SK-N-SH (cell line): ENCODE measurements at regions not wholly inside any gene's neighbourhood (a gene's known extent, or its start where the extent isn't known, plus 50 kb on each side); places are given as distances from the start of the nearest gene placed in this dataset.
"Not testable (repeated sequence)": the region's sequence is repeated elsewhere in the genome, so short reads cannot be mapped to it uniquely, and the experiment has no call there.

Experiments
- CTCF ChIA-PET: fragments of 300-600, 350-600 bp; formaldehyde crosslinking; extraction: SDS; loops from one replicate; lab custom pipeline; 2021; lab: Yijun Ruan, JAX
- POLR2A ChIA-PET: fragments of 350-600 bp; sonication (Branson Sonifier 250); formaldehyde crosslinking; extraction: SDS; loops from one replicate; lab custom pipeline; 2020; ENCODE audit warnings: antibody characterized with exemption, inconsistent platforms; lab: Yijun Ruan, JAX
- DNase-seq: peaks from one replicate; pipeline ENCODE4 v3.0.0; 2012
- H2AFZ ChIP-seq: fragments of 200-600 bp; sonication (generic); 2 replicates; pipeline ENCODE4 v1.8.1; 2016; ENCODE audit warnings: antibody characterized with exemption, mild to moderate bottlenecking, low read depth
- H3F3A ChIP-seq: fragments of 200-600 bp; sonication (generic); replicated peaks from 2 replicates; pipeline ENCODE3; 2016; ENCODE audit warnings: antibody characterized with exemption, mild to moderate bottlenecking; ENCODE audit not compliant: insufficient read depth
- H3K27ac ChIP-seq, 2 experiments: fragments of 200-500 bp in 1 of 2; fragments of 200-600 bp in 1 of 2; sonication (Bioruptor generic) in 1 of 2; sonication (generic), shearing (Covaris generic) in 1 of 2; 2 replicates each; pipeline versions ENCODE4 v1.5.1 to v1.6.1; 2014 to 2016; ENCODE audit warnings: low read depth in 2 of 2, inconsistent platforms in 1 of 2, low read length in 1 of 2, mild to moderate bottlenecking in 1 of 2, mixed read lengths in 1 of 2
- H3K27me3 ChIP-seq: fragments of 200-600 bp; sonication (generic), shearing (Covaris generic); 2 replicates; pipeline ENCODE4 v1.6.1; 2016; ENCODE audit warnings: mixed run types; ENCODE audit not compliant: insufficient read depth
- H3K36me3 ChIP-seq, 2 experiments: fragments of 200-500 bp in 1 of 2; fragments of 200-600 bp in 1 of 2; sonication (Bioruptor generic) in 1 of 2; sonication (generic) in 1 of 2; replicated peaks in 1 of 2; 2 replicates each; pipeline versions ENCODE3 to v1.5.1; 2014 to 2016; ENCODE audit warnings: low read length in 1 of 2, mild to moderate bottlenecking in 1 of 2; ENCODE audit not compliant: insufficient read depth in 2 of 2, control insufficient read depth in 1 of 2
- H3K4me1 ChIP-seq, 2 experiments: fragments of 200-500 bp in 1 of 2; fragments of 200-600 bp in 1 of 2; sonication (Bioruptor generic) in 1 of 2; sonication (generic), shearing (Covaris generic) in 1 of 2; 2 replicates each; pipeline versions ENCODE4 v1.5.1 to v1.6.1; 2014 to 2016; ENCODE audit warnings: low read depth in 1 of 2, low read length in 1 of 2, mixed run types in 1 of 2; ENCODE audit not compliant: insufficient read depth in 2 of 2, control insufficient read depth in 1 of 2
- H3K4me2 ChIP-seq: fragments of 200-600 bp; sonication (generic), shearing (Covaris generic); 2 replicates; pipeline ENCODE4 v1.6.1; 2017; ENCODE audit warnings: mixed run types
- H3K4me3 ChIP-seq, 2 experiments: fragments of 200-500 bp in 1 of 2; fragments of 200-600 bp in 1 of 2; sonication (Bioruptor generic) in 1 of 2; sonication (generic), shearing (Covaris generic) in 1 of 2; 2 replicates each; pipeline versions ENCODE4 v1.5.1 to v1.8.1; 2014 to 2016; ENCODE audit warnings: low read depth in 2 of 2, inconsistent platforms in 1 of 2, low read length in 1 of 2, mild to moderate bottlenecking in 1 of 2, mixed read lengths in 1 of 2, moderate library complexity in 1 of 2
- H3K79me2 ChIP-seq: fragments of 200-600 bp; sonication (generic); 2 replicates; pipeline ENCODE4 v1.8.1; 2017; ENCODE audit warnings: mild to moderate bottlenecking; ENCODE audit not compliant: insufficient read depth
- H3K9ac ChIP-seq: fragments of 200-600 bp; sonication (generic); 2 replicates; pipeline ENCODE4 v1.6.1; 2017; ENCODE audit warnings: mixed run types
- H3K9me2 ChIP-seq: fragments of 200-600 bp; sonication (generic); 2 replicates; pipeline ENCODE4 v1.6.1; 2017; ENCODE audit warnings: mixed run types
- H3K9me3 ChIP-seq: fragments of 200-600 bp; sonication (generic); 2 replicates; pipeline ENCODE4 v1.6.1; 2017; ENCODE audit warnings: mixed run types, mild to moderate bottlenecking, moderate library complexity
- H4K20me1 ChIP-seq: fragments of 200-600 bp; sonication (generic); 2 replicates; pipeline ENCODE4 v1.6.1; 2017; ENCODE audit warnings: mild to moderate bottlenecking, mixed run types; ENCODE audit not compliant: insufficient read depth
- ELF1 ChIP-seq: IDR thresholded peaks from 2 replicates; pipeline ENCODE4 v1.4.0; 2012
- EP300 ChIP-seq, 2 experiments: IDR thresholded peaks; 2 replicates each; pipeline versions ENCODE4 v1.4.0 to v1.6.1; 2012; ENCODE audit warnings: borderline replicate concordance in 1 of 2, low read depth in 1 of 2, low read length in 1 of 2
- EZH2phosphoT487 ChIP-seq: fragments of 200-600 bp; sonication (generic); IDR thresholded peaks from 2 replicates; pipeline ENCODE4 v1.6.1; 2017; ENCODE audit warnings: low read depth, mixed run types, mild to moderate bottlenecking, antibody characterized with exemption, moderate library complexity, borderline replicate concordance
- FOSL2 ChIP-seq: IDR thresholded peaks from 2 replicates; pipeline ENCODE4 v1.4.0; 2012; ENCODE audit warnings: low read depth, mild to moderate bottlenecking, moderate library complexity, borderline replicate concordance
- FOXJ3 ChIP-seq: sonication (generic); formaldehyde crosslinking; IDR thresholded peaks from 2 replicates; pipeline ENCODE4 v1.5.1; 2020; ENCODE audit warnings: mild to moderate bottlenecking, missing genetic modification reagents
- GABPA ChIP-seq: IDR thresholded peaks from 2 replicates; pipeline ENCODE4 v1.4.0; 2012; ENCODE audit warnings: low read depth, mild to moderate bottlenecking
- GATA2 ChIP-seq: sonication (generic); formaldehyde crosslinking; IDR thresholded peaks from 2 replicates; pipeline ENCODE4 v1.5.0; 2020; ENCODE audit warnings: mild to moderate bottlenecking, missing genetic modification reagents
- IRF3 ChIP-seq: fragments of 150-350 bp; IDR thresholded peaks from 2 replicates; pipeline ENCODE4 v1.6.1; 2016; ENCODE audit warnings: mild to moderate bottlenecking, low read depth, low read length
- MAX ChIP-seq: IDR thresholded peaks from 2 replicates; pipeline ENCODE4 v1.4.0; 2012; ENCODE audit warnings: low read depth
- MEF2A ChIP-seq: IDR thresholded peaks from 2 replicates; pipeline ENCODE4 v1.4.0; 2012; ENCODE audit warnings: low read depth, borderline replicate concordance
- NFIC ChIP-seq: IDR thresholded peaks from 2 replicates; pipeline ENCODE4 v1.4.0; 2012; ENCODE audit warnings: borderline replicate concordance
- PBX3 ChIP-seq: IDR thresholded peaks from 2 replicates; pipeline ENCODE4; 2012
- RAD21 ChIP-seq: IDR thresholded peaks from 2 replicates; pipeline ENCODE4 v1.6.1; 2012; ENCODE audit warnings: mild to moderate bottlenecking, low read length
- RCOR1 ChIP-seq: fragments of 150-350 bp; IDR thresholded peaks from 2 replicates; pipeline ENCODE4 v1.6.1; 2017; ENCODE audit warnings: antibody characterized with exemption, low read length
- RXRA ChIP-seq: IDR thresholded peaks from 2 replicates; pipeline ENCODE4 v1.4.0; 2012; ENCODE audit warnings: low read depth, mild to moderate bottlenecking, borderline replicate concordance
- SIN3A ChIP-seq: IDR thresholded peaks from 2 replicates; pipeline ENCODE4 v1.6.1; 2012; ENCODE audit warnings: low read depth, mild to moderate bottlenecking, low read length, moderate library complexity, borderline replicate concordance
- TCF12 ChIP-seq: IDR thresholded peaks from 2 replicates; pipeline ENCODE4 v1.4.0; 2012
- TEAD4 ChIP-seq: IDR thresholded peaks from 2 replicates; pipeline ENCODE4 v1.4.0; 2012; ENCODE audit warnings: mild to moderate bottlenecking, borderline replicate concordance; ENCODE audit not compliant: insufficient read depth
- USF1 ChIP-seq: IDR thresholded peaks from 2 replicates; pipeline ENCODE4 v1.4.0; 2012; ENCODE audit warnings: low read depth, borderline replicate concordance
- YY1 ChIP-seq: IDR thresholded peaks from 2 replicates; pipeline ENCODE4 v1.4.0; 2012; ENCODE audit warnings: low read depth, mild to moderate bottlenecking
- WGBS: methylation state at CpG from one replicate; pipeline ENCODE4 v1.1.6; 2017; ENCODE audit warnings: low lambda C conversion rate; 5-methylcytosine and 5-hydroxymethylcytosine counted together

- no peak for DNase-seq
- no peaks in the 10 kb centered on the region for H3F3A ChIP-seq
- no peaks in the 10 kb centered on the region for H3K4me1 ChIP-seq
- WGBS = 23% methylated on average over 2 of the region's 2 CpGs
- no peaks in the 10 kb centered on the region for H3K36me3 ChIP-seq
- H3K9me3 ChIP-seq = no peaks in the 10 kb centered on the region
- H3K27me3 ChIP-seq = no peaks in the 10 kb centered on the region
- no peaks in the 10 kb centered on the region for H3K9me2 ChIP-seq
- CTCF ChIA-PET = no interaction called here
- TF ChIP-seq GABPA = no peak
- no peak for TF ChIP-seq FOXJ3 (CRISPR knock-in tag)
- TF ChIP-seq NFIC = no peak
- no peak for TF ChIP-seq FOSL2
- TF ChIP-seq PBX3 = no peak
- TF ChIP-seq USF1 = no peak
- TF ChIP-seq ELF1 = no peak
- no peak for TF ChIP-seq EP300 (IDR thresholded peaks at IDR 0.05; ENCODE audit: borderline replicate concordance in 1 of 2, low read depth in 1 of 2, low read length in 1 of 2)
- no peak for TF ChIP-seq YY1
- TF ChIP-seq, all 33 proteins: peak for 0
- Histone ChIP-seq H4K20me1 (no peaks in the 10 kb centered on the region), H3K4me2 (no peak overlapping the region), H3K27ac (no peak overlapping the region), H3K9ac (no peak overlapping the region), H3K4me3 (no peak overlapping the region), H2AFZ (no peak overlapping the region), H3K79me2 (no peaks in the 10 kb centered on the region)
- POLR2A ChIA-PET = no interaction called here
These were observed 177.9 kb upstream of the C1orf87 start for GRCh38 chr1:60251426-60251825.

- H2AFZ ChIP-seq, H3K4me2 ChIP-seq, POLR2A ChIA-PET, H3K9me2 ChIP-seq, H3F3A ChIP-seq, H3K27ac ChIP-seq, H3K9ac ChIP-seq, H3K27me3 ChIP-seq, CTCF ChIA-PET, H3K4me1 ChIP-seq, H3K9me3 ChIP-seq, H3K4me3 ChIP-seq, H3K79me2 ChIP-seq, H3K36me3 ChIP-seq, H4K20me1 ChIP-seq, DNase-seq: not testable (repeated sequence)
- WGBS = no CpG with 5 or more reads among the region's 1 CpG
These were observed 173.9 kb upstream of the C1orf87 start for GRCh38 chr1:60247467-60247866.

- Histone ChIP-seq H3K4me1 (no peaks in the 10 kb centered on the region), H4K20me1 (no peaks in the 10 kb centered on the region), H3K9ac (no peak overlapping the region), H3K27ac (no peak overlapping the region), H2AFZ (no peak overlapping the region), H3K36me3 (no peaks in the 10 kb centered on the region), H3K27me3 (no peaks in the 10 kb centered on the region), H3F3A (no peaks in the 10 kb centered on the region), H3K9me3 (no peaks in the 10 kb centered on the region), H3K4me2 (no peak overlapping the region), H3K79me2 (no peaks in the 10 kb centered on the region), H3K9me2 (no peaks in the 10 kb centered on the region), H3K4me3 (no peak overlapping the region)
- ChIA-PET POLR2A (no interaction called here), CTCF (interaction anchor here (1.3 kb wide), 1 partner anchor 36 kb away, joined by 3 read pairs; no protein-coding TSS in a partner anchor)
- DNase-seq = no peak
- 36% methylated on average over 2 of the region's 2 CpGs for WGBS
- TF ChIP-seq MEF2A (no peak), SIN3A (no peak), FOXJ3 (CRISPR knock-in tag) (no peak), PBX3 (no peak), GATA2 (CRISPR knock-in tag) (no peak), IRF3 (no peak), EZH2phosphoT487 (no peak), TEAD4 (no peak), RCOR1 (no peak), MAX (no peak), RXRA (no peak), TCF12 (no peak), NFIC (no peak), RAD21 (no peak)
These were observed 171.8 kb upstream of the C1orf87 start for GRCh38 chr1:60245324-60245723.
